Ovary (tissue), 3 donors: ENCODE measurements at regions not wholly inside any gene's neighbourhood (a gene's known extent, or its start where the extent isn't known, plus 50 kb on each side); places are given as distances from the start of the nearest gene placed in this dataset.
A peak's percentile ranks its signal among the peaks of the same experiment; 100 is the strongest.

ENCODE experiments used
- POLR2A ChIP-seq: fragments of 450-650 bp; IDR thresholded peaks from one replicate; pipeline ENCODE4 v1.6.1; 2017; ENCODE audit warnings: antibody characterized with exemption, mild to moderate bottlenecking, moderate library complexity
- TF ChIP-seq, protein P1 (sequence below), 3 donors: fragments of 450-650 bp in 2 of 3; fragments of 200-600 bp in 1 of 3; IDR thresholded peaks; one replicate each; pipeline versions ENCODE4 v1.5.1 to v1.8.0; 2016 to 2022; ENCODE audit warnings: antibody characterized with exemption in 3 of 3, mild to moderate bottlenecking in 1 of 3
- donor health status: DM: no; HTN: no; CAD: no.

- TF ChIP-seq, protein P1, sequence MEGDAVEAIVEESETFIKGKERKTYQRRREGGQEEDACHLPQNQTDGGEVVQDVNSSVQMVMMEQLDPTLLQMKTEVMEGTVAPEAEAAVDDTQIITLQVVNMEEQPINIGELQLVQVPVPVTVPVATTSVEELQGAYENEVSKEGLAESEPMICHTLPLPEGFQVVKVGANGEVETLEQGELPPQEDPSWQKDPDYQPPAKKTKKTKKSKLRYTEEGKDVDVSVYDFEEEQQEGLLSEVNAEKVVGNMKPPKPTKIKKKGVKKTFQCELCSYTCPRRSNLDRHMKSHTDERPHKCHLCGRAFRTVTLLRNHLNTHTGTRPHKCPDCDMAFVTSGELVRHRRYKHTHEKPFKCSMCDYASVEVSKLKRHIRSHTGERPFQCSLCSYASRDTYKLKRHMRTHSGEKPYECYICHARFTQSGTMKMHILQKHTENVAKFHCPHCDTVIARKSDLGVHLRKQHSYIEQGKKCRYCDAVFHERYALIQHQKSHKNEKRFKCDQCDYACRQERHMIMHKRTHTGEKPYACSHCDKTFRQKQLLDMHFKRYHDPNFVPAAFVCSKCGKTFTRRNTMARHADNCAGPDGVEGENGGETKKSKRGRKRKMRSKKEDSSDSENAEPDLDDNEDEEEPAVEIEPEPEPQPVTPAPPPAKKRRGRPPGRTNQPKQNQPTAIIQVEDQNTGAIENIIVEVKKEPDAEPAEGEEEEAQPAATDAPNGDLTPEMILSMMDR (IDR thresholded peaks at IDR 0.05): peak; percentile 46 to 54 (median 48)
- no peak for TF ChIP-seq POLR2A
These were observed 94.3 kb downstream of the DDIT4L start for GRCh38 chr4:100095729-100096595.
